ENCODE measurements at regions not wholly inside any gene's neighbourhood (a gene's known extent, or its start where the extent isn't known, plus 50 kb on each side); places are given as distances from the start of the nearest gene placed in this dataset.

- no peak for TF ChIP-seq POLR2A (IDR thresholded peaks at IDR 0.05)
- TF ChIP-seq, protein P1, sequence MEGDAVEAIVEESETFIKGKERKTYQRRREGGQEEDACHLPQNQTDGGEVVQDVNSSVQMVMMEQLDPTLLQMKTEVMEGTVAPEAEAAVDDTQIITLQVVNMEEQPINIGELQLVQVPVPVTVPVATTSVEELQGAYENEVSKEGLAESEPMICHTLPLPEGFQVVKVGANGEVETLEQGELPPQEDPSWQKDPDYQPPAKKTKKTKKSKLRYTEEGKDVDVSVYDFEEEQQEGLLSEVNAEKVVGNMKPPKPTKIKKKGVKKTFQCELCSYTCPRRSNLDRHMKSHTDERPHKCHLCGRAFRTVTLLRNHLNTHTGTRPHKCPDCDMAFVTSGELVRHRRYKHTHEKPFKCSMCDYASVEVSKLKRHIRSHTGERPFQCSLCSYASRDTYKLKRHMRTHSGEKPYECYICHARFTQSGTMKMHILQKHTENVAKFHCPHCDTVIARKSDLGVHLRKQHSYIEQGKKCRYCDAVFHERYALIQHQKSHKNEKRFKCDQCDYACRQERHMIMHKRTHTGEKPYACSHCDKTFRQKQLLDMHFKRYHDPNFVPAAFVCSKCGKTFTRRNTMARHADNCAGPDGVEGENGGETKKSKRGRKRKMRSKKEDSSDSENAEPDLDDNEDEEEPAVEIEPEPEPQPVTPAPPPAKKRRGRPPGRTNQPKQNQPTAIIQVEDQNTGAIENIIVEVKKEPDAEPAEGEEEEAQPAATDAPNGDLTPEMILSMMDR (IDR thresholded peaks at IDR 0.05), result no peak
Observed at GRCh38 chr7:155182406-155182970, 112.4 kb downstream of the HTR5A start.

Measured in sigmoid colon (tissue), 3 donors.